ENCODE measurements at regions not wholly inside any gene's neighbourhood (a gene's known extent, or its start where the extent isn't known, plus 50 kb on each side); places are given as distances from the start of the nearest gene placed in this dataset.

DNA sequence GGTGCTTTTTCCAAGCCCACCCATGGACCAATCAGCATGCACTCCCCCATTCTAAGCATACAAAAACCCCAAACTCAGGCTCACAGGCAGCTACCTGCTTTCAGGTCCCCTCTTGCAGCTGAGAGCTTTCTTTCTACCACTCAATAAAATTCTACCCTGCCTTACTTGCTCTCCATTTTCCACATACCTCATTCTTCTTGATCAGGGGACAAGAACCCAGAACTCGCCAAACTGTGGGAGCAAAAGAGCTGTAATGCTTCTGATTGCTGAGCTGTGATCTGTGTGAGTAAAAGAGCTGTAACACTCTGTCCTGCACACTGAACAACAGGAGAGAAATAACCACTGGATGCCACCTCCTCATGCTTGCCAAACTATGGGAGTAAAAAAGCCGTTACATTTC lies 972.1 kb downstream of the SLITRK5 start:
- Mint-ChIP-seq H3K36me3 (ENCODE audit: low read depth, unreplicated experiment) (peaks cover 4% of the 10 kb centered on the region), H3K27me3 (ENCODE audit: unreplicated experiment) (peaks cover 1% of the 10 kb centered on the region), H3K4me3 (ENCODE audit: unreplicated experiment) (no peak overlapping the region), H3K27ac (ENCODE audit: unreplicated experiment) (no peak overlapping the region), H3K4me1 (ENCODE audit: unreplicated experiment) (no peaks in the 10 kb centered on the region), H3K9me3 (ENCODE audit: unreplicated experiment) (no peaks in the 10 kb centered on the region)
- TF ChIP-seq, protein P1, sequence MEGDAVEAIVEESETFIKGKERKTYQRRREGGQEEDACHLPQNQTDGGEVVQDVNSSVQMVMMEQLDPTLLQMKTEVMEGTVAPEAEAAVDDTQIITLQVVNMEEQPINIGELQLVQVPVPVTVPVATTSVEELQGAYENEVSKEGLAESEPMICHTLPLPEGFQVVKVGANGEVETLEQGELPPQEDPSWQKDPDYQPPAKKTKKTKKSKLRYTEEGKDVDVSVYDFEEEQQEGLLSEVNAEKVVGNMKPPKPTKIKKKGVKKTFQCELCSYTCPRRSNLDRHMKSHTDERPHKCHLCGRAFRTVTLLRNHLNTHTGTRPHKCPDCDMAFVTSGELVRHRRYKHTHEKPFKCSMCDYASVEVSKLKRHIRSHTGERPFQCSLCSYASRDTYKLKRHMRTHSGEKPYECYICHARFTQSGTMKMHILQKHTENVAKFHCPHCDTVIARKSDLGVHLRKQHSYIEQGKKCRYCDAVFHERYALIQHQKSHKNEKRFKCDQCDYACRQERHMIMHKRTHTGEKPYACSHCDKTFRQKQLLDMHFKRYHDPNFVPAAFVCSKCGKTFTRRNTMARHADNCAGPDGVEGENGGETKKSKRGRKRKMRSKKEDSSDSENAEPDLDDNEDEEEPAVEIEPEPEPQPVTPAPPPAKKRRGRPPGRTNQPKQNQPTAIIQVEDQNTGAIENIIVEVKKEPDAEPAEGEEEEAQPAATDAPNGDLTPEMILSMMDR (IDR thresholded peaks at IDR 0.05; ENCODE audit: unreplicated experiment), result no peak
- DNase-seq (ENCODE audit: low spot score), result no peak

DNA sequence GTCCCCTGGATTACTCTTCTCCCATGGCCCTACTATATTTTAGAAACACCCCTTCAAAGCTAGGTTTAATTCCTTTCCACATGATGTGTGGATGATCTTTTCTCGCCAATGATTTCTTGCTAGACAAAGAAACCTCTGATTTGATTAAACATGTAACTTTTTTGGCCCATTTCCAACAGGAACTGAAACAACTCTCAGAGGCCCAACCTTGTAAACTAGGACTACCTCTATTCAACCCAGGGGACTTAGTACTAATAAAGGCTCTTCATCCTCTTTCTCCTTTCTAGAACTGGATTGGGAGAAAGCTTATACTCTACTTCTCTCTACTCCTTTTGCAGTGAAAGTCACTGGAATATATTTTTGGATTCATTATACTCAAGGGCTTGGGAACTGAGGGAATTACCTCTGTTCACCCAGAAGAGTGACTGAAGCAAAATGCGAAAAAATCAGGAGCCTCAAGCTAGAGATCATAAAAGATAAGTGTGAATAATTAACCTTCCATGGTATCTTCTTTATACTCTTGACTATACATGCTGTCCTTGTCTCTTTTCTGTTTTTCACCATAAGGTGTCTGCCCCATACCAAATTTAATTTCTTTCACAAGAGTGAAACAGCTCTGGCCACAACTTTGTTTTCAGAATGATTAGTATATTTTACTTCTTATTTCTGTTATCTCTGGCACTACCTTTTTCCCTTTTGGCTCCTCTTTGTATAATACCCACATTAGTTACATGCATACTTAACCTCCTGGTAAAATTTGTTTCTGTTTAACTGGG lies 977.6 kb downstream of the SLITRK5 start:
- no peak overlapping the region for H3K27ac Mint-ChIP-seq (ENCODE audit: unreplicated experiment)
- no peak for DNase-seq (ENCODE audit: low spot score)
- no peak overlapping the region for H3K4me3 Mint-ChIP-seq (ENCODE audit: unreplicated experiment)
- H3K27me3 Mint-ChIP-seq (ENCODE audit: unreplicated experiment), result no peaks in the 10 kb centered on the region
- H3K36me3 Mint-ChIP-seq (ENCODE audit: low read depth, unreplicated experiment), result no peaks in the 10 kb centered on the region
- H3K9me3 Mint-ChIP-seq (ENCODE audit: unreplicated experiment), result no peaks in the 10 kb centered on the region
- TF ChIP-seq, protein P1 (IDR thresholded peaks at IDR 0.05; ENCODE audit: unreplicated experiment), result no peak
- H3K4me1 Mint-ChIP-seq (ENCODE audit: unreplicated experiment), result no peaks in the 10 kb centered on the region

DNA sequence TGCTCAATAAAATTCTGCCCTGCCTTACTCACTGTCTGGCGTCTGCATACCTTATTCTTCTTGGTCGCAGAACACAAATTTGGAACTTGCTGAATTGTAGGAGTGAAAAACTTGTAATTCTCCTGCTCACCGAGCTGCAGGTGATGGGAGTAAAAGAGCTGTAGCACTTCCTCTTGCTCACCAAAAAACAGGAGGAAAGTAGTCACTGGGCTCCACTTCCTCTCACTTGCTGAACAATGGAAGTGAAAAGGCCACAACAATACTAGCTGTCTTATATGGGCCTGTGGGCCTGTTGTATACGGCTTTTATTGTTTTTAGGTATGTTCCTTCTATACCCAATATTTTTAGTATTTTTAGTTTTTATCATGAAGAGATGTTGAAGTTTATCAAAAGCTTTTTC lies 978.7 kb downstream of the SLITRK5 start:
- no peak for DNase-seq (ENCODE audit: low spot score)
- no peak overlapping the region for H3K4me3 Mint-ChIP-seq (ENCODE audit: unreplicated experiment)
- no peaks in the 10 kb centered on the region for H3K9me3 Mint-ChIP-seq (ENCODE audit: unreplicated experiment)
- H3K27ac Mint-ChIP-seq (ENCODE audit: unreplicated experiment), result no peak overlapping the region
- H3K27me3 Mint-ChIP-seq (ENCODE audit: unreplicated experiment), result no peaks in the 10 kb centered on the region
- TF ChIP-seq, protein P1 (IDR thresholded peaks at IDR 0.05; ENCODE audit: unreplicated experiment), result no peak
- no peaks in the 10 kb centered on the region for H3K36me3 Mint-ChIP-seq (ENCODE audit: low read depth, unreplicated experiment)
- H3K4me1 Mint-ChIP-seq (ENCODE audit: unreplicated experiment), result no peaks in the 10 kb centered on the region

DNA sequence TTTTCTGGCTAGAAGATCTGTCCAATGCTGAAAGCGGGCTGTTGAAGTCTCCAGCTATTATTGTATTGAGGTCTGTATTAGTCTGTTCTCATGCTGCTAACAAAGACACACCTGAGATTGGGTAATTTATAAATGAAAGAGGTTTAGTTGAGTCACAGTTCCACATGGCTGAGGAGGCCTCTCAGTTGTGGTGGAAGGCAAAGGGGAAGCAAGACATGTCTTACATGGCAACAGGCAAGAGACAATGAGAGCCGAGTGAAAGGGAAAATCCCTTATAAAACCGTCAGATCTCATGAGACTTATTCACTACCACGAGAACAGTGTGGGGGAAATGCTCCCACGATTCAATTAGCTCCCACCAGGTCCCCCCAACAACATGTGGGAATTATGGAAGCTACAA lies 980.4 kb downstream of the SLITRK5 start:
- Mint-ChIP-seq H3K36me3 (ENCODE audit: low read depth, unreplicated experiment) (no peaks in the 10 kb centered on the region), H3K9me3 (ENCODE audit: unreplicated experiment) (no peaks in the 10 kb centered on the region), H3K27me3 (ENCODE audit: unreplicated experiment) (no peaks in the 10 kb centered on the region), H3K27ac (ENCODE audit: unreplicated experiment) (no peak overlapping the region), H3K4me1 (ENCODE audit: unreplicated experiment) (no peaks in the 10 kb centered on the region), H3K4me3 (ENCODE audit: unreplicated experiment) (no peak overlapping the region)
- DNase-seq (ENCODE audit: low spot score), result no peak
- TF ChIP-seq, protein P1 (IDR thresholded peaks at IDR 0.05; ENCODE audit: unreplicated experiment), result no peak

DNA sequence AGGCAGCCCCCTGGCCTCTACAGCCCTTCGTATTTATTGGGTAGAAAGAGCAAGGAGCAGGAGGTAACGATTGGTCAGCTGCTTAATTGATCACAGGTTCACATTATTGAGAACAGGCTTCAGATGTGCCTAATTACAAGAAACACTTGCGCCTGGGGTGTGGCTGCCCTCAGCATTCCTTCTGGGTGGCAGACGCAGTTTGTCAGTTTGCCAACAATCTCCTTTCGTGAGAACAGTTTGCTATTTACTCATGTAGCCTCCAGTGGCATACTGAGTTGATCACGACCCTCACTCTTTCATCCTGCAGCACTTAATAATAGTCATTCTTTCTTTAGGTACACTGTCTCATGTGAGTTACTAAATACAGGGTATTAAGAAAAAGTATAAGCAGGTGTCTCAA lies 985.6 kb downstream of the SLITRK5 start:
- H3K4me3 Mint-ChIP-seq (ENCODE audit: unreplicated experiment), result no peak overlapping the region
- no peak overlapping the region for H3K27ac Mint-ChIP-seq (ENCODE audit: unreplicated experiment)
- H3K36me3 Mint-ChIP-seq (ENCODE audit: low read depth, unreplicated experiment), result no peaks in the 10 kb centered on the region
- no peak for DNase-seq (ENCODE audit: low spot score)
- no peaks in the 10 kb centered on the region for H3K9me3 Mint-ChIP-seq (ENCODE audit: unreplicated experiment)
- no peaks in the 10 kb centered on the region for H3K4me1 Mint-ChIP-seq (ENCODE audit: unreplicated experiment)
- TF ChIP-seq, protein P1 (IDR thresholded peaks at IDR 0.05; ENCODE audit: unreplicated experiment), result no peak
- no peaks in the 10 kb centered on the region for H3K27me3 Mint-ChIP-seq (ENCODE audit: unreplicated experiment)
